ENCODE measurements at regions not wholly inside any gene's neighbourhood (a gene's known extent, or its start where the extent isn't known, plus 50 kb on each side); places are given as distances from the start of the nearest gene placed in this dataset.
A peak's percentile ranks its signal among the peaks of the same experiment; 100 is the strongest.

DNA sequence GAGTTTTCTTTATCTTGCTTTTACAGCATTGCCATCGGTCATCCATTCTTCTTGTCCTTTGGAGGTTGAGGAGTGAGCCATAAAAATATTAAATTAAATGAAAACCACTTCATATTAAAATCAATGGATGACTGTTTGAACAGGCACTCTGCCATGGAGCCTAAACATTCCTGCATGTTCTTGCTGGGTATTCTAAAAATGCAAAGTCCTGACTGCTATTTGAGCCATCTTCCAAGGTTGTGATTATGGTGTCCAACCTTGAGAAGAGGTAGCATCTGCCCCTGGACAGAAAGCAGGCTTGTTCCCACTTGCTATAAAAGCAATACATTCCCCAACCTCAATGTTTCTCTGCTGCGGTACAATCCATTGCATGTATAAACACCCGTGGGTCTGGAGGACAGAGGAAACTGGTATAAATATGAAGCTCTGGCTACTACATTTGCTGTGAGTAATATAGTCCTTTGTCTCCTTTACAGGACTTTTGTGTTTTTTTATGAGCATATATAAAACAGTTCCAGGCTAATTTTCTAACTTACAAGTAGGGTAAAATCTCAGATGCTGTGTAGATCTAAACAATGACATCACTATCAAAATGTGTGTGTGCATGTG is 70.9 kb upstream of the FAT4 start:
- peak overlapping the region; percentile 31 for H3K9ac ChIP-seq (replicated peaks; ENCODE audit: extremely low read depth, insufficient read depth, low read length)
- ChIA-PET POLR2A (no interaction called here), CTCF (interaction anchor here (1.0 to 4.9 kb wide), 9 partner anchors 39 to 979 kb away, joined by 3 to 76 read pairs (median 3); partner anchors contain the start of gene ANKRD50)
- H3K4me2 ChIP-seq (ENCODE audit: insufficient read depth, low read length): no peak overlapping the region
- H3K27ac ChIP-seq (ENCODE audit: insufficient read depth, low read depth, low read length): peak overlapping the region; percentile 12
- no TSS peak for BruUV-seq (replicated peaks)
- H3K4me1 ChIP-seq (ENCODE audit: control insufficient read depth, extremely low read depth, insufficient read depth, low read length): peaks cover 11% of the 10 kb centered on the region
- TF ChIP-seq POLR2A (IDR thresholded peaks at IDR 0.05; ENCODE audit: low read depth, low read length) (no peak), POLR2AphosphoS5 (IDR thresholded peaks at IDR 0.05; ENCODE audit: insufficient read depth, low read depth, low read length) (no peak), JUN (IDR thresholded peaks at IDR 0.05; ENCODE audit: borderline replicate concordance, insufficient read depth, insufficient read length, low read depth) (no peak), GATA2 (IDR thresholded peaks at IDR 0.05; ENCODE audit: insufficient read depth, insufficient read length, low read depth, low read length) (no peak), MYC (IDR thresholded peaks at IDR 0.05; ENCODE audit: low read depth, low read length) (no peak), EZH2 (IDR thresholded peaks at IDR 0.05; ENCODE audit: borderline replicate concordance, low read depth, low read length, severe bottlenecking) (no peak), FOS (IDR thresholded peaks at IDR 0.05; ENCODE audit: borderline replicate concordance, insufficient read depth, low read length) (no peak)
- TF ChIP-seq, protein P1, sequence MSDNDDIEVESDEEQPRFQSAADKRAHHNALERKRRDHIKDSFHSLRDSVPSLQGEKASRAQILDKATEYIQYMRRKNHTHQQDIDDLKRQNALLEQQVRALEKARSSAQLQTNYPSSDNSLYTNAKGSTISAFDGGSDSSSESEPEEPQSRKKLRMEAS (IDR thresholded peaks at IDR 0.05; ENCODE audit: insufficient read depth, insufficient read length): no peak
- TF ChIP-seq, protein P2, sequence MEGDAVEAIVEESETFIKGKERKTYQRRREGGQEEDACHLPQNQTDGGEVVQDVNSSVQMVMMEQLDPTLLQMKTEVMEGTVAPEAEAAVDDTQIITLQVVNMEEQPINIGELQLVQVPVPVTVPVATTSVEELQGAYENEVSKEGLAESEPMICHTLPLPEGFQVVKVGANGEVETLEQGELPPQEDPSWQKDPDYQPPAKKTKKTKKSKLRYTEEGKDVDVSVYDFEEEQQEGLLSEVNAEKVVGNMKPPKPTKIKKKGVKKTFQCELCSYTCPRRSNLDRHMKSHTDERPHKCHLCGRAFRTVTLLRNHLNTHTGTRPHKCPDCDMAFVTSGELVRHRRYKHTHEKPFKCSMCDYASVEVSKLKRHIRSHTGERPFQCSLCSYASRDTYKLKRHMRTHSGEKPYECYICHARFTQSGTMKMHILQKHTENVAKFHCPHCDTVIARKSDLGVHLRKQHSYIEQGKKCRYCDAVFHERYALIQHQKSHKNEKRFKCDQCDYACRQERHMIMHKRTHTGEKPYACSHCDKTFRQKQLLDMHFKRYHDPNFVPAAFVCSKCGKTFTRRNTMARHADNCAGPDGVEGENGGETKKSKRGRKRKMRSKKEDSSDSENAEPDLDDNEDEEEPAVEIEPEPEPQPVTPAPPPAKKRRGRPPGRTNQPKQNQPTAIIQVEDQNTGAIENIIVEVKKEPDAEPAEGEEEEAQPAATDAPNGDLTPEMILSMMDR (IDR thresholded peaks at IDR 0.05; ENCODE audit: extremely low read depth in 1 of 2, insufficient read depth in 1 of 2, low read depth in 1 of 2, low read length in 2 of 2): no peak
- intact Hi-C loops (cut with micrococcal nuclease) (loop anchor here (1.0 to 10.0 kb wide), 6 partner anchors 303 to 1129 kb away; no protein-coding TSS in a partner anchor), dilution Hi-C loops (cut with MboI; ENCODE audit: extremely low pct_ligation_motif_present, low sequenced_read_pairs) (no loop called here)
- no peaks in the 10 kb centered on the region for H3K36me3 ChIP-seq (ENCODE audit: control insufficient read depth in 2 of 2, extremely low read depth in 1 of 2, insufficient read depth in 2 of 2, low read length in 2 of 2)
- peak overlapping the region; percentile 96 for H2AFZ ChIP-seq (ENCODE audit: low read depth, low read length)
- no peak for FAIRE-seq
- no peaks in the 10 kb centered on the region for H3K9me3 ChIP-seq (replicated peaks; ENCODE audit: control insufficient read depth, insufficient read depth, low read length)
- H4K20me1 ChIP-seq (replicated peaks; ENCODE audit: control insufficient read depth, extremely low read depth, insufficient read depth, low read length): no peaks in the 10 kb centered on the region
- DNase-seq (ENCODE audit: low read depth, low spot score): peak; percentile 55
- no peaks in the 10 kb centered on the region for H3K79me2 ChIP-seq (ENCODE audit: control insufficient read depth, insufficient read depth, low read length)
- no peak overlapping the region for H3K4me3 ChIP-seq (replicated peaks in 1 of 3; ENCODE audit: insufficient read depth in 1 of 3, low read depth in 1 of 3, low read length in 3 of 3)
- H3K9me1 ChIP-seq (replicated peaks; ENCODE audit: control insufficient read depth, extremely low read depth, insufficient read depth, low read length): no peaks in the 10 kb centered on the region
- H3K27me3 ChIP-seq (ENCODE audit: control insufficient read depth in 2 of 2, insufficient read depth in 2 of 2, low read length in 2 of 2): no peaks in the 10 kb centered on the region
